Activated T-helper 17 cell treated with anti-CD3 and anti-CD28 coated beads, Interleukin-2, amount 50 U/mL, for 72 hours (primary cell): ENCODE measurements at regions not wholly inside any gene's neighbourhood (a gene's known extent, or its start where the extent isn't known, plus 50 kb on each side); places are given as distances from the start of the nearest gene placed in this dataset.
"Not testable (repeated sequence)": the region's sequence is repeated elsewhere in the genome, so short reads cannot be mapped to it uniquely, and the experiment has no call there.

Experiments
- ATAC-seq: fragments of 150-1000 bp; cut with Tn5 transposase; replicated peaks from 2 replicates; pipeline ENCODE4 v1.10.0; 2021; ENCODE audit warnings: mild to moderate bottlenecking, moderate library complexity
- H3K27ac Mint-ChIP-seq: one replicate; pipeline ENCODE4 v1.8.0; 2022; ENCODE audit warnings: mixed read lengths
- H3K27me3 Mint-ChIP-seq: one replicate; pipeline ENCODE4 v1.8.0; 2022; ENCODE audit warnings: mixed read lengths
- H3K36me3 Mint-ChIP-seq: one replicate; pipeline ENCODE4 v1.8.0; 2022; ENCODE audit warnings: low read depth, mild to moderate bottlenecking, mixed read lengths
- H3K4me1 Mint-ChIP-seq: one replicate; pipeline ENCODE4 v1.8.0; 2022; ENCODE audit warnings: mixed read lengths
- H3K4me3 Mint-ChIP-seq: one replicate; pipeline ENCODE4 v1.8.0; 2022; ENCODE audit warnings: mild to moderate bottlenecking, mixed read lengths
- H3K9me3 Mint-ChIP-seq: one replicate; pipeline ENCODE4 v1.8.0; 2022; ENCODE audit warnings: mixed read lengths

DNA sequence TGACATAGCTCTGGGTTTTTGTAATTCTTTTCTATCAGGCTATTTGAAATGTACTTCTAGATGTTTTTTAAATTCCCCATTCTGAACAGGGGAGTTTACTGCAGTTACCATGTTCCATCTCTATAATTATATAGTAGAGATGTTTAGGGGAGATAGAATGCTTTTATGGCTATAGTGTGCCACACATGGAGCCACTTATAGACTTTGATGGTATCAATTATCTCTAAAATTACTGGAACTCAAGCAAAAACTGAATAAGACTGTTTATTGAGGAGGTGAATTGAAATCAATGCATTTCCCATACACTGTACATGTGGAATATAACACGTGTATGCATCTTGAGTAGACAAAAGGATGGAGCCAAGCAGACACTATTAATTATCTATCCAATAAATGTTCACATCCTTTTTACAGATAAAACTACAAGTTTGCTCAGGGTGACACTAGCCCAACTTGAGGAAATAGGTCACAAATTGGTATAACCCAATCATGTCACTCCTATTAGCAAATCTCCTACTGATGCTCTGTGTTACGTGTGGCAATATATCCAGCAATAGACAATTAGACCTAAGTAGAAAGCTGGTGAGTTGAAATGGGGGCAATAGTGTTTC is 1882.6 kb downstream of the PCDH9 start:
- Mint-ChIP-seq H3K36me3 (no peaks in the 10 kb centered on the region), H3K27me3 (no peaks in the 10 kb centered on the region), H3K4me1 (no peaks in the 10 kb centered on the region)

GRCh38 chr13:65343898-65344663 is 1886.1 kb downstream of the PCDH9 start:
- peaks cover 10% of the 10 kb centered on the region for H3K9me3 Mint-ChIP-seq
- no peak overlapping the region for H3K27ac Mint-ChIP-seq
- ATAC-seq: no peak
- H3K27me3 Mint-ChIP-seq: no peaks in the 10 kb centered on the region
- no peaks in the 10 kb centered on the region for H3K36me3 Mint-ChIP-seq
- no peak overlapping the region for H3K4me3 Mint-ChIP-seq
- H3K4me1 Mint-ChIP-seq: no peaks in the 10 kb centered on the region

More for the DNA sequence above, 1882.6 kb downstream of the PCDH9 start:
- Mint-ChIP-seq H3K27ac (no peak overlapping the region), H3K4me3 (no peak overlapping the region), H3K9me3 (peaks cover 13% of the 10 kb centered on the region)
- no peak for ATAC-seq

GRCh38 chr13:65342541-65343337 is 1887.4 kb downstream of the PCDH9 start:
- peaks cover 10% of the 10 kb centered on the region for H3K9me3 Mint-ChIP-seq
- ATAC-seq: no peak
- no peak overlapping the region for H3K27ac Mint-ChIP-seq
- H3K27me3 Mint-ChIP-seq: no peaks in the 10 kb centered on the region
- H3K4me1 Mint-ChIP-seq: no peaks in the 10 kb centered on the region
- H3K4me3 Mint-ChIP-seq: no peak overlapping the region
- H3K36me3 Mint-ChIP-seq: no peaks in the 10 kb centered on the region

GRCh38 chr13:65339241-65339640 is 1890.9 kb downstream of the PCDH9 start:
- Mint-ChIP-seq H3K27me3 (no peaks in the 10 kb centered on the region), H3K9me3 (peaks cover 6% of the 10 kb centered on the region), H3K27ac (no peak overlapping the region), H3K4me3 (no peak overlapping the region), H3K36me3 (no peaks in the 10 kb centered on the region), H3K4me1 (no peaks in the 10 kb centered on the region)
- no peak for ATAC-seq

DNA sequence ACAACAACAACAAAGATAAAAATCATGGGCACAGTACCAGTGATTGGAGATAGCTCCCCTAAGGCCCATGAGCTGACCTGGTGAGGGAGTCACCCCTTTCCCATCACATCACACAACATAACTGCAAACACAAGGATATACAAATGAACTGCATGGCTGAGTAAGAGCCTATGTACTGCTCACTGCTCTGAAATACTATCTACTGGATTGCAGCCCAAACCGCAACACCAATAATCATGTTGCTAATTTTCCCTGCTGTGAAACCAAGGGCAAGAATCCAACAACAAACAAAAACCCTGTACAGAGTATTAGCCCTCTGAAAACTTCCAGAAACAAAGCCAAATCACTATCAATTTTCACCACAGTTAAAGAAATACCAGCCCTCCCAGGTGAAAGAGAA is 1893.2 kb downstream of the PCDH9 start:
- Mint-ChIP-seq H3K9me3 (peaks cover 6% of the 10 kb centered on the region), H3K4me1 (no peaks in the 10 kb centered on the region), H3K4me3 (no peak overlapping the region), H3K36me3 (no peaks in the 10 kb centered on the region), H3K27ac (no peak overlapping the region), H3K27me3 (no peaks in the 10 kb centered on the region)
- no peak for ATAC-seq

DNA sequence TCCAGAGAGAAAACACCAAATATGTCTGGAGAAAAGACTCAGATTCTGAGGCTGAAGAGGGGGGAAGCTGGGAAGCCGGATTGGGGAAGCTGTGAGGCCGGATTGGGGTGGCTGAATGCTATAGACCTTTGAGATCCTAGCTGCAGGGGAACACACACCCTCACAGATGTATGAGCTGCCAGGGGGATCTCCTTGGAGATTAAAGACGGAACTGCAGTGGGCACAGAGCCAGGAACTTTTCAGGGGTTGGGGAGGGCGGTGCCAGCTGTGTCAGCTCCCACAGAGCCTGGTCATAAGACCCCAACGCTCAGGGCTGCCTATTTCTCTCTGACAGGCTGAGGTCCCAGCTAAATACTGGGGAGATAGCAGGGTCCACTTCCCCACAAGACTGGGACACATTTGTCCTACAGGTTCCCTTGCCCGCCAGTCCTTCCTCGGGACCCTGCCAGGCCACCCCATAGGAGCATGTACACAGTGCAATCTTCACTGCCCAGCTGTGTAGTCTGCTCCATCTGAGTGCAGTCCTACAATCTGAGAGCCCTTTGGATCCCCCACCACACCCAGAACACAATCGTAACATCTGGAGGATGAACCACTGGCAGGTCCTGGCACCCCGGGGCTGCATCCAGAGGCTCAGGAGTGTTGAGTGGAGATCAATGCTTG is 1893.9 kb downstream of the PCDH9 start:
- no peak for ATAC-seq
- no peaks in the 10 kb centered on the region for H3K4me1 Mint-ChIP-seq
- H3K36me3 Mint-ChIP-seq: no peaks in the 10 kb centered on the region
- H3K4me3 Mint-ChIP-seq: no peak overlapping the region
- H3K27me3 Mint-ChIP-seq: no peaks in the 10 kb centered on the region
- H3K27ac Mint-ChIP-seq: no peak overlapping the region
- H3K9me3 Mint-ChIP-seq: peaks cover 6% of the 10 kb centered on the region

DNA sequence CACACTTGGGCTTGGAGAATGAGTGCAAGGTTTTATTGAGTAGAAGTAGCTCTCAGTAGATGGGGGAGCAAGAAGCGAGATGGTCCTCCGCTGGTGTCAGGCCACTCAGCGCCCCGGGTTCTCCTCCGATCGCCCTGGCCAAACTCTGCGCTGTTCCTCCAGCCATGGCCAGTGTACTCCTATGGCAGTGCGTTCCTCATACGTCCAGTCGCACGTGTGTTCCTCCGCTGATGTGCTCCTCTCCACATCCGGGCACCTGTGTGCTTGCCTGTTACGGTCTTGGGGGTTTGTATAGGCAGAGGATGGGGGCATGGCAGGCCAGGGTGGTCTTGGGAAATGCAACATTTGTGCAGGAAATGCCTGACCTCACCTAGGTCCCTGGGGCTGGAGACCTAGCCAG is 1899.4 kb downstream of the PCDH9 start:
- no peak overlapping the region for H3K4me3 Mint-ChIP-seq
- no peak overlapping the region for H3K27ac Mint-ChIP-seq
- H3K4me1 Mint-ChIP-seq: no peaks in the 10 kb centered on the region
- H3K36me3 Mint-ChIP-seq: no peaks in the 10 kb centered on the region
- no peaks in the 10 kb centered on the region for H3K27me3 Mint-ChIP-seq
- H3K9me3 Mint-ChIP-seq: peaks cover 6% of the 10 kb centered on the region
- ATAC-seq: no peak

- no peak overlapping the region for H3K27ac Mint-ChIP-seq
- no peaks in the 10 kb centered on the region for H3K36me3 Mint-ChIP-seq
- H3K27me3 Mint-ChIP-seq: no peaks in the 10 kb centered on the region
- H3K4me1 Mint-ChIP-seq: no peaks in the 10 kb centered on the region
- H3K4me3 Mint-ChIP-seq: no peak overlapping the region
- ATAC-seq: no peak
- peaks cover 6% of the 10 kb centered on the region for H3K9me3 Mint-ChIP-seq
Observed at GRCh38 chr13:65330287-65330686, 1899.8 kb downstream of the PCDH9 start.

- not testable (repeated sequence) for ATAC-seq, H3K4me1 Mint-ChIP-seq, H3K36me3 Mint-ChIP-seq, H3K27me3 Mint-ChIP-seq, H3K4me3 Mint-ChIP-seq, H3K9me3 Mint-ChIP-seq, H3K27ac Mint-ChIP-seq
Observed at GRCh38 chr13:65323192-65323591, 1906.9 kb downstream of the PCDH9 start.

GRCh38 chr13:65321423-65321822 is 1908.7 kb downstream of the PCDH9 start:
- H3K27me3 Mint-ChIP-seq, H3K4me1 Mint-ChIP-seq, H3K4me3 Mint-ChIP-seq, H3K27ac Mint-ChIP-seq, H3K36me3 Mint-ChIP-seq, ATAC-seq: not testable (repeated sequence)
- H3K9me3 Mint-ChIP-seq: peaks cover 10% of the 10 kb centered on the region

- no peaks in the 10 kb centered on the region for H3K4me1 Mint-ChIP-seq
- no peak for ATAC-seq
- H3K36me3 Mint-ChIP-seq: no peaks in the 10 kb centered on the region
- H3K27me3 Mint-ChIP-seq: no peaks in the 10 kb centered on the region
- peaks cover 15% of the 10 kb centered on the region for H3K9me3 Mint-ChIP-seq
- H3K4me3 Mint-ChIP-seq: no peak overlapping the region
- no peak overlapping the region for H3K27ac Mint-ChIP-seq
Observed at GRCh38 chr13:65314008-65314407, 1916.1 kb downstream of the PCDH9 start.

DNA sequence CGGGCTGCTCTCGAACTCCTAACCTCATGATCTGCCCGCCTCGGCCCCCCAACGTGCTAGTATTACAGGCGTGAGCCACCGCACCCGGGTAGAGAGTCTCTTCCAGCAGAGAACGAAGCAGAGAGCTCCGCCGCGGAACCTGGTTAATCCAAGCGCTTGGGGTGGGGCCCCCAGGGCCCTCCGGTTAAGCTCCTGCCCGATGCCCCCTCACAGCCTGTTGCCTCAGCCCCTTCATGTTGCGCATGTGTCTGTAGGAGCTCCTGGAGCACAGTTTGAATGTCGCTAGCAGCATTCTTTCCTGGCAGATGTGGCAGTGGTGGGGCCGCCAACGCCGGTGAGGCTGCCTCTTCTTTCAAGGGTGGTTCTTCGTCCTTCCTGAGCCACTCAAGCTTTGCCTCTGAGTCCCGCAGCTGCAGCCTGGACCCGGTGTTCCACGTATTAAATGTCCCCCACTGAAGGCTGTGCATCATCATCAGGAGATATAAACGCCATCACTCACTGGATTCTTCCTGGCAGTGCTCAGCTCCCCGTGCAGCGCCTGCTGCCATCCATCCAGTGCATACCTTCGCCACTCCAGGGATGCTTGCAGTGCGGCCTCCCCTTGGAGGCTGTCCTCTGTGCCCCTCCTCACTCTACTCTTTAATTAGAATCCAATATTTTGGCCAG is 1919.3 kb downstream of the PCDH9 start:
- H3K36me3 Mint-ChIP-seq: no peaks in the 10 kb centered on the region
- no peaks in the 10 kb centered on the region for H3K4me1 Mint-ChIP-seq
- H3K27me3 Mint-ChIP-seq: no peaks in the 10 kb centered on the region
- no peak overlapping the region for H3K4me3 Mint-ChIP-seq
- ATAC-seq: no peak
- no peak overlapping the region for H3K27ac Mint-ChIP-seq
- H3K9me3 Mint-ChIP-seq: peaks cover 14% of the 10 kb centered on the region

DNA sequence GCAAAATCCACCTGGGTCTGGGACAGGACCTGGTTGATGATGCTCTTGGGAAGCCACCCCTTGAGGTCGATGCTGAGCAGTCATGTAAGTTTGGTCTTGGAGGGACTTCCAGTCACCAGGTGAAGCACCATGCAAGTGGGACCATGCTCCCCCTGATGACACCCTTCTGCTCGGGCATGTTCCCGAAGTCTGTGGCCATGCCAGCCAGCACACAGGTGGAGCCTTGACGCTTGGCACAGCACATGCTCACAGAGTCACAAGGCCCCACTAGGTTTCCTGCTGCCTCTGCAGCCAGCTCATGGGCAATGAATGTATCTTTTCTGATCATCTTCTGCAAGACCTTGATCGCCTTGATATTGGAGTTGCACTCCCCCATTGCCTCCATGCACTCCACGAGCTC is 1920.2 kb downstream of the PCDH9 start:
- no peak for ATAC-seq
- Mint-ChIP-seq H3K27me3 (no peaks in the 10 kb centered on the region), H3K36me3 (no peaks in the 10 kb centered on the region), H3K4me1 (no peaks in the 10 kb centered on the region), H3K27ac (no peak overlapping the region), H3K9me3 (peaks cover 14% of the 10 kb centered on the region), H3K4me3 (no peak overlapping the region)

GRCh38 chr13:65308729-65309128 is 1921.4 kb downstream of the PCDH9 start:
- H3K4me1 Mint-ChIP-seq, H3K27me3 Mint-ChIP-seq, H3K27ac Mint-ChIP-seq, H3K4me3 Mint-ChIP-seq, H3K36me3 Mint-ChIP-seq, ATAC-seq: not testable (repeated sequence)
- peaks cover 14% of the 10 kb centered on the region for H3K9me3 Mint-ChIP-seq
